HG03432 (cell line): ENCODE measurements at regions not wholly inside any gene's neighbourhood (a gene's known extent, or its start where the extent isn't known, plus 50 kb on each side); places are given as distances from the start of the nearest gene placed in this dataset.
A peak's percentile ranks its signal among the peaks of the same experiment; 100 is the strongest.
"Not testable (repeated sequence)": the region's sequence is repeated elsewhere in the genome, so short reads cannot be mapped to it uniquely, and the experiment has no call there.

Source experiments
- ATAC-seq: cut with Tn5 transposase; IDR thresholded peaks from one replicate; pipeline ENCODE4 v1.9.1; 2021; ENCODE audit warnings: mild to moderate bottlenecking, moderate library complexity; ENCODE audit not compliant: unreplicated experiment

- ATAC-seq = not testable (repeated sequence)
Measured at GRCh38 chr17:30644287-30644686, 167.1 kb downstream of the GOSR1 start.

DNA sequence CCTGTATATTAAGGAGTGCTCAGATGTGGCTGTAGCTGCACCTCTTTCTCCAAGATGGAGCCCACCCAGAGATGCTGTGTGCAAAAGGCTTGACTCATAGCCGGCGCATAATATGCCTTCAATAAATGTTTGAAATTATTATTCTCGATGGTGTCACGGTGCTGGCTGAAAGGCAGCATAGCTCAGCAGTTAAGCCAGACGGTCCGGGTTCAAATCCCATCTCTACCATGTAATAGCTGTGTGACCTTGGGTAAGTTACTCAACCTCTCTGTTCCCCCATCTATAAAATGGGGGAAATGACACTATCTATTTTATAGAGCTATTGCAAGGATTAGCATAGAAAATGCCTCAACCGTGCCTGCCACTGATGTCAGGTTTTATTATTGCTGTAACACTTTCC is 164.2 kb downstream of the GOSR1 start:
- ATAC-seq = not testable (repeated sequence)

GRCh38 chr17:30639391-30639790 is 162.2 kb downstream of the GOSR1 start:
- ATAC-seq = not testable (repeated sequence)

- not testable (repeated sequence) for ATAC-seq
Measured at GRCh38 chr17:30638968-30639367, 161.8 kb downstream of the GOSR1 start.

- not testable (repeated sequence) for ATAC-seq
Measured at GRCh38 chr17:30631651-30632050, 154.4 kb downstream of the GOSR1 start.

DNA sequence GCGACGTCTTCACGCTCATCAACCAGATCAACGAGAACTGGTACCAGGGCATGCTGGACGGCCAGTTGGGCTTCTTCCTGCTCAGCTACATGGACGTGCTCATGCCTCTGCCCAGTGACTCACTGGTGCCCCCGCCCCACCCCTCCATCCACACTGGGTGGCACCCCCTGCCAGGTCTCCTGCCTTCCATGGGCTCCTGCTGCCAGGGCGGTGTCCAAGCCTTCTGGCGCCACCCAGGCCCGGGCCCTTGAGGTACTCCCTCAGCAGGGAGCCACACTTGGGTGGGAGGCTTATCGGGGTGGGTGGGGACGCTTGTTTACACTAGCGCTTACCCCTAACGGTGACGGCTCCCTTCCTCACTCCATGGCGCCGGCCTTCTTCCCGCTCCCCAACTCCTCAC is 148.2 kb downstream of the GOSR1 start:
- not testable (repeated sequence) for ATAC-seq

DNA sequence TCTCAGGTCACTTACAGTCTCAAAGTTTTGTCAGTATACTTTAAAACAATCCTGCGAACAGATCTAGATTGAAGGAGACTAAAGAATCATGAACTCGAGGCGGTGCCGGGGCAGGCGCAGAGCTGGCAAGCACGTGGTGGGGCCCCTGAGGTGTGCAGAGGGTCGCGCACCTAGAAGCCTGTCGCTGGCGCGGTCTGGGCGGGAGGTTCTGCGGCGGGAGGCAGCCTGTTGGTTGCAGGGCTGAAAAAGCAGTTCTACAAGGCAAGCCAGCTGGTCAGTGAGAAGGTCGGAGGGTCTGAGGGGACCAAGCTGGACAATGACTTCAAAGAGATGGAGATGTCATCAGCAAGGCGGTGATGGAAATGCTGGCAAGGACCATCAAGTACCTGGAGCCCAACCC is 147.0 kb downstream of the GOSR1 start:
- not testable (repeated sequence) for ATAC-seq

- not testable (repeated sequence) for ATAC-seq
Measured at GRCh38 chr17:30609682-30610081, 132.5 kb downstream of the GOSR1 start.

- no peak for ATAC-seq
Measured at GRCh38 chr17:30605523-30605922, 128.3 kb downstream of the GOSR1 start.

GRCh38 chr17:30605027-30605426 is 127.8 kb downstream of the GOSR1 start:
- ATAC-seq = no peak

GRCh38 chr17:30602396-30602795 is 125.2 kb downstream of the GOSR1 start:
- not testable (repeated sequence) for ATAC-seq

- ATAC-seq = not testable (repeated sequence)
Measured at GRCh38 chr17:30601984-30602383, 124.8 kb downstream of the GOSR1 start.

GRCh38 chr17:30600830-30601494 is 123.8 kb downstream of the GOSR1 start:
- ATAC-seq = peak; percentile 15

DNA sequence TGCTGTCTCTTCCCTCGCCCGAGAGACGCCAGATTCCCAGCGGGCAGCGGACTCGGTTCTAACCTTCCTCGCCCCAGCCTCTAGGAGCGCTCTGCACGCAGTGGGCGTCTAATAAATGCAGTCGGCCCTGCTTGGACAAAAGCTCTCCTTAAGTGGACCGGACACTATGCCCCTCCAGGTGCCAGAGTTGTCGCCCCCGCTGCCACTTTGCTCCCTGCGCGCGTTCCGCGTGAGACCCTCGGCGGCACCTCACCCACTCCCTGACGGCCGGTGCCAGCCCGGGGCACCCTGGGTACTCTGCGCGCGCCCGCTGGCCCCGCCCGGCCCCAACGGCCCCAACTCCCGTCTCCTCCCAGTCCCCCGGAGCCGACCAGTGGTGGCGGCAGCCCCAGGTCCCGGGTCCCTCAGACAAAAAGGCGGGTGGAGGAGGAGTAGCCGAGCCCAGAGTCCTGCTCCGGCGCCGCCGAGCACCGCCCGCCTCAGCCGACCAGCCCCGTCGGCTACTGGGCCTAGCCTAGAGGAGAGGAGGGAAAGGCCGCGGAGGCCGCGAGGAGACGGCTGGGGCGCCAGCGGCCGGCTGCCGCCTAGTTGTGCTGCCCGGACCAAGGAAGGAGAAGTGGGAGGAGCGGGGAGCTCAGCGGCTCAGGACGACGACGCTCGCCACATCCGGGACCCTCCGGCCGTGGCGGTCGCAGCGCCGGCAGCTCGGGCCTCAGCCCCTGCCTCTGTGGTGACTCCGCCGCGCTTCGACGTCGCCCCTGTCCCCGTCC is 123.0 kb downstream of the GOSR1 start:
- ATAC-seq = peak; percentile 91

GRCh38 chr17:30599428-30600059 is 122.3 kb downstream of the GOSR1 start:
- ATAC-seq = no peak

DNA sequence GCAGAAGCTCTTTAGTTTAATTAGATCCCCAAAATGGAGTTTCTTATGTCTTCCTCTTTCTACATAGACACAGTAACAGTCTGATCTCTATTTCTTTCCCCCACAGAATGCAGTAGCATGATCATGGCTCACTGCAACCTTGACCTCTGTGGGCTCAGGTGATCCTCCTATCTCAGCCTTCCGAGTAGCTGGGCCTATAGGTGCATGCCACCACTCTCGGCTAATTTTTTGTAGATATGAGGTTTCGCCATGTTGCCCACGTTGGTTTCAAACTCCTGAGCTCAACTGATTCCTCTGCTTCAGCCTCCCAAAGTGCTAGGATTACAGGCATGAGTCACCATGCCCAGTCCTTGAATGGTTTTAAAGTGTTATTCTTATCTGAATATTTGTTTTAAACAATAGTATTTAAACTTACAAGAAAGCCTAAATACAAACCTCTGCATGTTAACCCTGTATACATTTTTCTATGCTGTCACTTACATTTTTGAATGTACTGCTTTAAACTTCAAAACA is 120.6 kb downstream of the GOSR1 start:
- no peak for ATAC-seq

DNA sequence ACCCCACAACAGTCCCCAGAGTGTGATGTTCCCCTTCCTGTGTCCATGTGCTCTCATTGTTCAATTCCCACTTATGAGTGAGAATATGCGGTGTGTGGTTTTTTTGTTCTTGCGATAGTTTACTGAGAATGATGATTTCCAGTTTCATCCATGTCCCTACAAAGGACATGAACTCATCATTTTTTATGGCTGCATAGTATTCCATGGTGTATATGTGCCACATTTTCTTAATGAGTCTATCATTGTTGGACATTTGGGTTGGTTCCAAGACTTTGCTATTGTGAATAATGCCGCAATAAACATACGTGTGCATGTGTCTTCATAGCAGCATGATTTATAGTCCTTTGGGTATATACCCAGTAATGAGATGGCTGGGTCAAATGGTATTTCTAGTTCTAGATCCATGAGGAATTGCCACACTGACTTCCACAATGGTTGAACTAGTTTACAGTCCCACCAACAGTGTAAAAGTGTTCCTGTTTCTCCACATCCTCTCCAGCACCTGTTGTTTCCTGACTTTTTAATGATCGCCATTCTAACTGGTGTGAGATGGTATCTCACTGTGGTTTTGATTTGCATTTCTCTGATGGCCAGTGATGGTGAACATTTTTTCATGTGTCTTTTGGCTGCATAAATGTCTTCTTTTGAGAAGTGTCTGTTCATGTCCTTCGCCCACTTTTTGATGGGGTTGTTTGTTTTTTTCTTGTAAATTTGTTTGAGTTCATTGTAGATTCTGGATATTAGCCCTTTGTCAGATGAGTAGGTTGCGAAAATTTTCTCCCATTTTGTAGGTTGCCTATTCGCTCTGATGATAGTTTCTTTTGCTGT is 120.0 kb downstream of the GOSR1 start:
- ATAC-seq = not testable (repeated sequence)

DNA sequence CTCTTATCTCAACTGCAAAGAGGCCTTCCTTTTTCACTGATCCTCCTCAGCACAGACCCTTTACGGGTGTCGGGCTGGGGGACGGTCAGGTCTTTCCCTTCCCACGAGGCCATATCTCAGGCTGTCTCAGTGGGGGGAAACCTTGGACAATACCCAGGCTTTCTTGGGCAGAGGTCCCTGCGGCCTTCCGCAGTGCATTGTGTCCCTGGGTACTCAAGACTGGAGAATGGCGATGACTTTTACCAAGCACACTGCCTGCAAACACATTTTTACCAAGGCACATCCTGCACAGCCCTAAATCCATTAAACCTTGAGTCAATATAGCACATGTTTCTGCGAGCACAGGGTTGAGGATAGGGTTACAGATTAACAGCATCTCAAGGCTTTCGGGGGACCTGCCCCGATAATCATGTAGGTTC is 117.8 kb downstream of the GOSR1 start:
- not testable (repeated sequence) for ATAC-seq

DNA sequence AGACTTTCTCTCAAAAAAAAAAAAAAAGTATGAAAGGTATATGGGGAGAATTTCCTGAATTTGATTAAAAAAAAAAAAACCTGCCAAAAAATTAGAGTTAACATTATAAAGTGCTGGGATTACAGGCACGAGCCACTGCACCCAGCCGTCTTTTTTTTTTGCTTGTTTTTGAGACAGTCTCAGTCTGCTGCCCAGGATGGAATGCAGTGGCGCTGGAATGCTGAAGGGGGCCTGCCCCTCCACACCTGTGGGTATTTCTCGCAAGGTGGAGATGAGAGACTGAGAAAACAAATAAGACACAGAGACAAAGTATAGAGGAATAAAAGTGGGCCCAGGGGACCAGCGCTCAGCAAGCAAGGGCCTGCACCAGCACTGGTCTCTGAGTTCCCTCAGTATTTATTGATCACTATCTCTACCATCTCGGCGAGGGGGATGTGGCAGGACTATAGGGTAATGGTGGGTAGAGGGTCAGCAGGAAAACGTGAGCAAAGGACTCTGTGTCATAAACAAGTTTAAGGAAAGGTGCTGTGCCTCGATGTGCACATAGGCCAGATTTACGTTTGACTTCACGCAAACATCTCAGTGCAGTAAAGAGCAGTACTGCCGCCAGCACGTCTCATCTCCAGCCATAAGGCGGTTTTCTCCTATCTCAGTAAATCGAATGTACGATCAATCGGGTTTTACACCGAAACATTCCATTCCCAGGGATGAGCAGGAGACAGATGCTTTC is 117.2 kb downstream of the GOSR1 start:
- ATAC-seq = no peak
